ENCODE measurements at regions not wholly inside any gene's neighbourhood (a gene's known extent, or its start where the extent isn't known, plus 50 kb on each side); places are given as distances from the start of the nearest gene placed in this dataset.

DNA sequence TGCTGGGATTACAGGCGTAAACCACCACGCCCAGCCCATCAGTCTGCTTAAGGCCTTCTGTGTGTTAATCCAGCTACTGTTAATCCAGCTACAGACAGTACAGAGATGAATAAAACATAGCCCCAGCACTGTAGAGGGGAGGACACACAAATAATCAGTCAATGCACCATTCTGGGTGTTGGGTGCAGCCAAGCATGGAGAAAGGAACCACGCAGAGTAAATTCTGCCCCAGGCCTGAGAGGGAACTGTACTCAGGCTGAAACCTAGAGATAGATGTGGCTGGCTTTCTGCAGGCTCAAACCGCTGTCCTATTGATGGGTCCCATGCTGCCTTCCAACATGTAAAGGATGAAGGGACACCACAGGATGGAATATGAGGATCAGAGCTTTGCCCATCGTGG is 136.8 kb upstream of the IGSF21 start:
- DNase-seq (ENCODE audit: low read depth), result no peak

DNA sequence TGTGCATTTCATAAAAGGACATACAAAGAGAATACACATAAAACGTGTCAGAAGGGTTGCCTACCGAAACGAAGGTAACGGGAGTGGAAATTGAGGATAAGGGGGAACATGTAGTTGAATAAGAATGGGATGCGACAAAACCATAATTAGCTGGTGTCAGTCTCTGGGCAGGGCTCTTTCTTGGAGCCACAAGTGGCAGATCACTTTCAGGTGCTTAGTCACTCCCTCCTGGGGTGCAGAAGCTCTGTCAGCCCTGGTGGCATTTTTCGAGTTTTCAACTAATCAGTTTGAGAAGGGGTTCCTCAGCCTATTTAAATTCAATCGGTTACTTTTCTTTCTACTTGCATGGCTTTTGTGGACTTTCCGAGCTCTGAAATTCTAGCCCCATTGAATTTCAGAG is 133.9 kb upstream of the IGSF21 start:
- DNase-seq (ENCODE audit: low read depth), result no peak

- DNase-seq (ENCODE audit: low read depth), result no peak
Measured at GRCh38 chr1:17976854-17977253, 130.7 kb upstream of the IGSF21 start.

GRCh38 chr1:17978016-17978415 is 129.6 kb upstream of the IGSF21 start:
- no peak for DNase-seq (ENCODE audit: low read depth)

DNA sequence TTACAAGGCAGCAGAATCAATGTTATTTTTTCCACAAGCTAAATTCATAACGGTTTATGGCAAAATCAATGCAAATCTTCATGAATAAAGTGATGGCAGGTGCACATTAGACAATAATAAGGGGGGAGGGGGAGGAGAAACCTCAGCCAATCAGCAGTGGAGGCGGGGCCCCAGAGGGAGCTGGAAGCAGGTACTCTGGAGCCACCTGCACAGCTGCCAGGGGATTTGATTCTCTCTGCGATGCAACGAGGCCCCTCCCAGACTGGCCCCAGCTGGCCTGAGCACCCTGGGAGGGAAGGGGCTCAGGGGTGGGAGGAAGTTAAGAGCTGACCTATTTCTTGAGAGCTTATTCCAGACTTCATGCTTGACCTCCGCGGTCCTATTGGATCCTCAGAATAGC is 127.8 kb upstream of the IGSF21 start:
- no peak for DNase-seq (ENCODE audit: low read depth)

DNA sequence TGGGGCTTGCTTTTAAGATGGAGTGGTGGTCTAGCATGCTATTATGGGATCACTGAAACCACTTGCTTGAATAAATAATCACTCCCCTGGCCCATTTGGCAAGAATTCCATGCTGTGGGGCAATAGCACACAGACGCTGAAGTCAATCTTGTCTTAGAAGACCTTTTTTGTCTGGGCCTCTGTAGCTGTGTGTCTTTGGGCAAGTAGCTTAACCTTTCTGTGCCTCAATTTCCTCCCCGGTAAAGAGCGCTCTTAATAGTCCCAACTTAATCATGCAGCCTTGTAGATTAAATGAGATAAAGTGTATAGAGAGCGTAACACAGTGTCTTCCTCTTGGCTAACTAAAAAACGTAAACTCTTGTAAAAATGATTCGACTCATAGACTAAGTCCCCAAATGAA is 125.4 kb upstream of the IGSF21 start:
- no peak for DNase-seq (ENCODE audit: low read depth)

GRCh38 chr1:17984583-17984982 is 123.0 kb upstream of the IGSF21 start:
- no peak for DNase-seq (ENCODE audit: low read depth)

DNA sequence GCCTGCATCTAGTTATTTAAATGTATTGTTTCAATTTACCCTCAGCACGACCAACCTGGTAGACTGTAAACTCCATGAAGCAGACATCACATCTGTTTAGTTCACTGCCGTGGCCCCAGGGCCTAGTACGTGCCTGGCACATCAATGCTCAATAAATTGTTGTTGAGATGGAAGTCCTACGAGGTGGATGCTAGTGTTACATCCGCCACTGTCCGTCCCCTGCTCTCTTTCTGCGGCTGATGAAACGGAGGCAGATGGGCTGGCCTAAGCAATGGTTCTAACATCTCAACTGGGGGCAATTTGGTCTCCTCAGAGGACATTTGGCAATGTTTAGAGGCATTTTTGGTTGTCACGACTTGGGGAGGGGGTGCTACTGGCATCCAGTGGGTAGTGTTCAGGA is 121.4 kb upstream of the IGSF21 start:
- no peak for DNase-seq (ENCODE audit: low read depth)

GRCh38 chr1:17990401-17990800 is 117.2 kb upstream of the IGSF21 start:
- DNase-seq (ENCODE audit: low read depth), result no peak

DNA sequence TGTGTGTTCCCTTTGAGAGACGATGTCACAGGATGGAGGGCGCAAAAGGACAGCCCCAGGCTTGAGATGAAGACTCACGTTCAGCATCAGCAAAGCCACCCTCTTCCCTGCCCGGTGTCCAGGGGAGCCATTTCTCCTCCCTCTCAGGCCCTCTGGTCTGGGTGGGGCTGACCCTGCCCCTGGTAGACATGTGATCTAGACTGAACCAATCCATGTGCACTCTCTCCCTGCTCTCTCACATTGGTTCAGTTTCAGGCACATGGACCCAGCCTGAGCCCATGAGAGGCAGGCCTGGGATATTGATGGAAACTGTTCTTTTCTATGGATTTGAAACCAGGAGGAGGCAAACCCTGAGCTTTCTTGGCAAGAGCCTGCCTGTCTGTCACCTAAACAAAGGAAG is 115.6 kb upstream of the IGSF21 start:
- DNase-seq (ENCODE audit: low read depth), result no peak

DNA sequence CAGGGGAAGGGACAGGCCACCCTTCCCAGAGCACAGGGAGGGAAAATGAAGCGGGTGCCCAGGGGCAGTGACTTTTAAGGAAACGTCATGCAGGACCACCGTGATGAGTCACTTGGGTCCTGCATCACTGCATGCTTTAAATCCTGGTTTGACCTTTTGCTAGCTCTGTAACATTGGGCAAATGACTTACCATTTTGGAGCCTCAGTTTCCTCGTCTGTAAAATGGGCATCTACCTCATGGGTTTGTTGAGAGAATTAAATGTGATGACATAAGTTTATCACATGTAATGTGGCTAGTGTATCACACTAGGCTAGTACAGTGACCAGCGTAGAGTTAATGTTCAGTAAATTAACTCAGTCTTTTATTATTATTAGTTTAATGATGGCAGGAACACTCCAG is 114.8 kb upstream of the IGSF21 start:
- no peak for DNase-seq (ENCODE audit: low read depth)

DNA sequence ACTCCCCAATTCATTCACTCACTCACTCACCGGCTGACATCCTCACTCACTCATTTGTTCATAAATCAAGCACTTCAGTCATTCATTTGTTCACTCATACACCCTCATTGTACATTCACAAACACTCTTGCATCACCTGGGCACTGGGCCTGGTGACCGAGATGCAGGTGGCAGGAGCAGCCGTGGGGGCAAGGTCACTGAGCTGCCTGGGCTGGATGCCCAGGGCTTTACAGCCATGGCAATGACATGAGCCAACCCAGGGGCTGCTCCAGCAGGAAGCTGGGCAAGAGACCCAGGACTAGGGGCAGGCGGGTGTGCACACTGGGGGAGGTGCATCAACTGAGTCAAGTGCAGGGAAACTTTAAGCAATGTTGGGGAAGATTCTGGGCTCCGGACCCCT is 113.6 kb upstream of the IGSF21 start:
- DNase-seq (ENCODE audit: low read depth), result no peak

DNA sequence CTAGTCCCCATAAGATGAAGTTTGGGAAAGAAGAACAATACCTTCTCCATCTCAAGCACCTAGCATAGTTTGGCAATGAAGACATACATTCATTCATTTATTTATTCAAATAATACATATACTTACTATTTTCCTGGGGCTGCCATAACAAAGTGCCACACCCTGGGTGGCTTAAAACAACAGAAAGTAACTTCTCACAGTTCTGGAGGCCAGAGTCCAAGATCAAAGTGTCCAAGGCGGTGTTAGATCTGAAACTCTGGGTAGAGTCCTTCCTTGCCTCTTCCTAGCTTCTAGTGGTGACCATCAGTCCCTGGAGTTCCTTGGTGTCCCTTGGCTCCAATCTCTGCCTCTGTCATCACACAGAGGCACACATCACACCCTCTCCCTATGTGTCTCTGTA is 112.1 kb upstream of the IGSF21 start:
- DNase-seq (ENCODE audit: low read depth), result no peak

- DNase-seq (ENCODE audit: low read depth), result no peak
Measured at GRCh38 chr1:17998889-17999288, 108.7 kb upstream of the IGSF21 start.

- no peak for DNase-seq (ENCODE audit: low read depth)
Measured at GRCh38 chr1:17999884-18000283, 107.7 kb upstream of the IGSF21 start.

GRCh38 chr1:18001725-18002124 is 105.9 kb upstream of the IGSF21 start:
- no peak for DNase-seq (ENCODE audit: low read depth)

- DNase-seq (ENCODE audit: low read depth), result no peak
Measured at GRCh38 chr1:18004278-18004677, 103.3 kb upstream of the IGSF21 start.

DNA sequence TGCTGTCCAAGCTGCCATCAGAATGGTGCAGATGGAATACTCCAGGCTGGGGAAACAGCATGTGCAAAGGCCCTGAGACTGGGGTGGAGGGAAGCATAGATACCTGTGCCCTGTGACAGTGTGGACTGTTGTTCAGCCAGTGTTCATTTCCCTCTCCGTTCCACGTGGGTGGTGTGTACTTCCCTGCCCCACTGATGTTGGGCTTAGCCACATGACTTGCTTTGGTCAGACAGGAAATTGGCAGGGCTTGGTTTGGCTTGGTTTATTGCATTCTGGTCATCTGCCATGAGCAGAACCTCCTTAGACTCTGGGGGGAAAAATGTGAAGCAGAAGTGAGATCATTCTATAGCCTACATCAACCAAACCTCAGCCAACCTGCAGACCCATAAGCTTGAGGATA is 102.4 kb upstream of the IGSF21 start:
- no peak for DNase-seq (ENCODE audit: low read depth)

DNA sequence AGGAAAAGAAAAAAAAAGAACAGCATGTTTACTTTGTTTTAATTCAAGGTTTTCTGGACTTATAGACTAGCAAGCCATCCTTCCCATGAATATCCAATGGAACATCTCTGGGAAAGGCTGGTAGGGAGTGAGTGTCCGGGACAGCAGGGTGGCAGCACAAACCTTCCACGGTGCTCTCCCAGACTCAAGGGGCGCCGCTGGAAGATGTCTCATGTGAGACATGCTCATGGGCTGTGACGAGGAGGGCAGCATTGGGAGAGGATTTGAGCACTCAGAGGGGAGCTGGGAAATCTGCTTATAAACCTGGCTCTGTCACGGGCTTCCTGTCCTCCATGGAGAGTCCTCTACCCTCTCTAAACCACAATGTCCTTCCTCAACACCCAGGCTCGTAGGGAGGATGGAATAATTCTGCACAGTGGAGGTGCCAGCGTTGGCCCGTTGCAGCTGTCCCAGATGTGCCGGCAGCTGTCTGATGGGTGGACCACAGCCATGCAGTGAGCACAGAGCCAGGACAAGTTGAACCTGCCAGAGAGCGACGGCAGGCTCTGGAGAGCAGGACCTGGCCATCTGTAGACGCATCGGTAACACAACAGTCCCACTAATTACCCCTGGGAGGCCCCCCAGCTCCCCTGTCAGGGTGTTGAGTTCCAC is 100.1 kb upstream of the IGSF21 start:
- no peak for DNase-seq (ENCODE audit: low read depth)

GRCh38 chr1:18008081-18008480 is 99.5 kb upstream of the IGSF21 start:
- DNase-seq (ENCODE audit: low read depth), result no peak

GRCh38 chr1:18009055-18009454 is 98.5 kb upstream of the IGSF21 start:
- DNase-seq (ENCODE audit: low read depth), result no peak

- DNase-seq (ENCODE audit: low read depth), result no peak
Measured at GRCh38 chr1:18009478-18009961, 98.1 kb upstream of the IGSF21 start.

DNA sequence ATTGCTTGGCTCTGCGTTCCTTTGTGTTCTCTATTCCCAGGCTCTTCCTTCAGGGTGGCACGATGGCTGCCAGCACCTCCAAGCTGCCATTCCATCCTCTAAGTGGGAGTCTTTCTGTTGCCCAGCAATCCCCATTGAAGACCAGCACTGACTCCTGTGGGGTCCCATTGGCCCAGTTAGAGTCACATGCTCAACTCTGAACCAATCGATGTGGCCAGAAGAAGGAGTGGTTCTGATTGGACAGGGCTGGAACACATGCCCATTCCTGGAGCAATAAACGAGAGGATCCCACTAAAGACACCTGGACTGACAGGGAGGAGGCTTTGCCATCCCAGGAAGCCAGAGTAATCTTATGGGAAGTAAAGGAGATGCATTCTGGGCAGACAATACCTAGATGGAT is 97.2 kb upstream of the IGSF21 start:
- DNase-seq (ENCODE audit: low read depth), result no peak

- no peak for DNase-seq (ENCODE audit: low read depth)
Measured at GRCh38 chr1:18010945-18011344, 96.7 kb upstream of the IGSF21 start.
